ENCODE measurements at regions not wholly inside any gene's neighbourhood (a gene's known extent, or its start where the extent isn't known, plus 50 kb on each side); places are given as distances from the start of the nearest gene placed in this dataset.

- H3K36me3 ChIP-seq (ENCODE audit: low read depth), result no peaks in the 10 kb centered on the region
- intact Hi-C loops (cut with DNase I, micrococcal nuclease), result loop anchor here (10.0 kb wide), 2 partner anchors 253 to 263 kb away; partner anchors contain the start of gene ZFP36L2 (in 1 of the 2)
- H3K9me3 ChIP-seq, result no peaks in the 10 kb centered on the region
- peaks cover 7% of the 10 kb centered on the region for H3K4me1 ChIP-seq (ENCODE audit: low read depth)
- DNase-seq (peak in 2 of 3 donors; percentile 18 to 25), ATAC-seq (no peak)
- no peak for TF ChIP-seq CTCF (IDR thresholded peaks at IDR 0.05)
- no peak overlapping the region for H3K4me3 ChIP-seq
Measured at GRCh38 chr2:42971947-42972736, 179.8 kb upstream of the HAAO start.

GRCh38 chr2:42971381-42971780, 179.0 kb upstream of the HAAO start:
- TF ChIP-seq CTCF (IDR thresholded peaks at IDR 0.05), result no peak
- no peaks in the 10 kb centered on the region for H3K36me3 ChIP-seq (ENCODE audit: low read depth)
- no peak for ATAC-seq
- no peaks in the 10 kb centered on the region for H3K9me3 ChIP-seq
- H3K4me1 ChIP-seq (ENCODE audit: low read depth), result peaks cover 7% of the 10 kb centered on the region
- intact Hi-C loops (cut with DNase I, micrococcal nuclease), result loop anchor here (10.0 kb wide), 2 partner anchors 253 to 263 kb away; partner anchors contain the start of gene ZFP36L2 (in 1 of the 2)
- H3K4me3 ChIP-seq, result no peak overlapping the region
- DNase-seq, result no peak

- intact Hi-C loops (cut with DNase I, micrococcal nuclease), result loop anchor here (10.0 kb wide), 2 partner anchors 255 to 265 kb away; partner anchors contain the start of gene ZFP36L2 (in 1 of the 2)
- TF ChIP-seq CTCF (IDR thresholded peaks at IDR 0.05), result no peak
Measured at GRCh38 chr2:42970151-42970550, 177.8 kb upstream of the HAAO start.

GRCh38 chr2:42969231-42970150, 177.1 kb upstream of the HAAO start:
- Histone ChIP-seq H3K4me3 (no peak overlapping the region), H3K4me1 (ENCODE audit: low read depth) (no peaks in the 10 kb centered on the region), H3K36me3 (ENCODE audit: low read depth) (no peaks in the 10 kb centered on the region), H3K9me3 (no peaks in the 10 kb centered on the region)
- peak in 2 of 3 donors; percentile 27 to 43 for DNase-seq
- intact Hi-C loops (cut with DNase I, micrococcal nuclease), result loop anchor here (10.0 kb wide), 2 partner anchors 255 to 265 kb away; partner anchors contain the start of gene ZFP36L2 (in 1 of the 2)
- no peak for ATAC-seq
- TF ChIP-seq CTCF (IDR thresholded peaks at IDR 0.05), result no peak

More at GRCh38 chr2:42970151-42970550, 177.8 kb upstream of the HAAO start:
- ATAC-seq (no peak), DNase-seq (peak in 1 of 3 donors; percentile 9)
- H3K36me3 ChIP-seq (ENCODE audit: low read depth), result no peaks in the 10 kb centered on the region
- no peaks in the 10 kb centered on the region for H3K9me3 ChIP-seq
- H3K4me1 ChIP-seq (ENCODE audit: low read depth), result peaks cover 6% of the 10 kb centered on the region
- H3K4me3 ChIP-seq, result no peak overlapping the region

GRCh38 chr2:42967959-42968674, 175.7 kb upstream of the HAAO start:
- Histone ChIP-seq H3K9me3 (no peaks in the 10 kb centered on the region), H3K4me1 (ENCODE audit: low read depth) (no peaks in the 10 kb centered on the region), H3K36me3 (ENCODE audit: low read depth) (no peaks in the 10 kb centered on the region), H3K4me3 (no peak overlapping the region)
- peak; percentile 48 for ATAC-seq
- TF ChIP-seq CTCF (IDR thresholded peaks at IDR 0.05), result no peak
- peak in 2 of 3 donors; percentile 34 to 56 for DNase-seq
- intact Hi-C loops (cut with DNase I, micrococcal nuclease), result no loop called here
